IgD-negative memory B cell (primary cell): ENCODE measurements at regions not wholly inside any gene's neighbourhood (a gene's known extent, or its start where the extent isn't known, plus 50 kb on each side); places are given as distances from the start of the nearest gene placed in this dataset.
A peak's percentile ranks its signal among the peaks of the same experiment; 100 is the strongest.

ENCODE experiments used
- H3K27ac Mint-ChIP-seq, 3 donors: one replicate each; pipeline ENCODE4 v1.8.0; 2020 to 2022; ENCODE audit warnings: mild to moderate bottlenecking in 3 of 3, mixed read lengths in 3 of 3, moderate library complexity in 1 of 3
- H3K27me3 Mint-ChIP-seq: one replicate; pipeline ENCODE4 v1.8.0; 2021; ENCODE audit warnings: mixed read lengths
- H3K36me3 Mint-ChIP-seq: one replicate; pipeline ENCODE4 v1.8.0; 2020; ENCODE audit warnings: mild to moderate bottlenecking, mixed read lengths
- H3K4me1 Mint-ChIP-seq, 3 donors: one replicate each; pipeline ENCODE4 v1.8.0; 2020 to 2022; ENCODE audit warnings: mixed read lengths in 3 of 3, mild to moderate bottlenecking in 1 of 3
- H3K4me3 Mint-ChIP-seq, 4 donors: one replicate each; pipeline ENCODE4 v1.8.0; 2020 to 2022; ENCODE audit warnings: mild to moderate bottlenecking in 4 of 4, mixed read lengths in 4 of 4, moderate library complexity in 3 of 4
- H3K9me3 Mint-ChIP-seq, 3 donors: one replicate each; pipeline ENCODE4 v1.8.0; 2020 to 2021; ENCODE audit warnings: mixed read lengths in 3 of 3, mild to moderate bottlenecking in 1 of 3

DNA sequence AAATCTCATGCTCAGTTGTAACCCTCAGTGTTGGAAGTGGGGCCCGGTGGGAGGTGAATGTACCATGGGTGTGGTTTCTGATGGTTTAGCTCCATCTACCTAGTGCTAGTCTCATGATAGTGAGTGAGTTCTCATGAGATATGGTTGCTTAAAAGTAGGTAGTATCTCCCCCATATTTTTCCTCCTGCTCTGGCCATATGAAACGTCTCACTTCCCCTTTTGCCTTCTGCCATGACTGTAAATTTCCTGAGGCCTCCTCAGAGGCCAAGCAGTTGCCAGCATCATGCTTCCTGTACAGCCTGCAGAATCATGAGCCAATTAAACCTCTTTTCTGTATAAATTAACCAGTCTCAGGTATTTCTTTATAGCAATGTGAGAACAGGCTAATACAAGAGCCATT is 62.8 kb upstream of the RNF152 start:
- Mint-ChIP-seq H3K27me3 (peaks cover 39% of the 10 kb centered on the region), H3K36me3 (peaks cover 4% of the 10 kb centered on the region), H3K9me3 (peaks cover 0 to 5% (median 4%) of the 10 kb centered on the region in 3 donors), H3K27ac (no peak overlapping the region), H3K4me1 (peaks cover 8 to 14% (median 11%) of the 10 kb centered on the region in 3 donors), H3K4me3 (no peak overlapping the region)

DNA sequence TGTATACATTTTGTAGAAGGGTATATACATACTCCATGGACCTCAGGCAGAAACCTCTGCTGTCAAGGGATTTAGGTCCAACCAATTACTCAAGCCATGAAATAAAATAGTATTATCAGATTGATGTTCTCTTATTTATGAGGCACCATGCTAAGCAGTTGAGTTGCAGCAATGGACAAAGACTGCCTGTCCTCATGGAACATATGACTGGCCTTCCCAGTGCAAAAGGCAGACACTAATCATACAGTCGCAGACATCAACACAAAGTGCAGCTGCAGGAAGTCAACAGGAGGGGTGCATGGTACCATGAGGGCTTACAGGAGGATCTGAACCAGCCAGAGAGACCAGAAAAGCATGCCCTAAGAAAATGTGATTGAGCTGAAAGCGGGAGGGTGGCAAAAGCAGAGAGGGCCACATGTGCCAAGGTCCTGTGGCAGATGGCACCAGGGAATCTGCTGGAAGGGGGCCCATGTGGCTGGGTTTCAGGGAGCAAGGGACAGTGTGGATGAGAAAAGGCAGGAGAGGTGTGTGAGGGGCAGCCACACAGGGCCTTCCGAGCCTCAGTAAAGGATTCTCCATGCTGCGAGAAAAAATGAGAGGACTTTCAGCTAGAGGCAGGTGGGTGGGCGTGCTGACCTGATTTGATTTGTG is 61.4 kb upstream of the RNF152 start:
- Mint-ChIP-seq H3K4me1 (peaks cover 8 to 9% (median 9%) of the 10 kb centered on the region in 3 donors), H3K27me3 (peaks cover 45% of the 10 kb centered on the region), H3K4me3 (no peak overlapping the region), H3K9me3 (peaks cover 0 to 5% (median 4%) of the 10 kb centered on the region in 3 donors), H3K27ac (no peak overlapping the region), H3K36me3 (peaks cover 2% of the 10 kb centered on the region)

DNA sequence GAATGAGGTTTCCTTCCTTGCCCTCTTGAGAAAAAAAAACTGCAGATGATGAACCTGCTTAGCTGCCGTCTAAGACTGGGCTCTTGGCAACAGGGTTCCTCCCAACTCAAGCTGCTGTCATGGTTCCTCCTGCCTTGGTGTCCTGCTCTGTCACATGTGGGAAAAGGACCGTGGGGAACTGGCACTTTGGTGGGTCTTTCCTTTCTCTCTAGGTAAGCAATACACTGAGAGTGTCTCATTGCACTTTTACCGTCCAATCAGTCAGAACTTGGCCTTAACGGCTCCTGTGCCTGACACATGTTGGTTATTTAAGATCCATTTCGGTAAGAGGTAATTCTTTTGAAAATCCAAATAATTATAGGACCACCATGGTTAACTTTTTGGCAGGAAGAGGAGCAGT is 60.8 kb upstream of the RNF152 start:
- Mint-ChIP-seq H3K4me1 (peaks cover 8 to 9% (median 9%) of the 10 kb centered on the region in 3 donors), H3K27ac (no peak overlapping the region), H3K36me3 (peaks cover 2% of the 10 kb centered on the region), H3K9me3 (peaks cover 0 to 5% (median 4%) of the 10 kb centered on the region in 3 donors), H3K4me3 (no peak overlapping the region), H3K27me3 (peaks cover 44% of the 10 kb centered on the region)

DNA sequence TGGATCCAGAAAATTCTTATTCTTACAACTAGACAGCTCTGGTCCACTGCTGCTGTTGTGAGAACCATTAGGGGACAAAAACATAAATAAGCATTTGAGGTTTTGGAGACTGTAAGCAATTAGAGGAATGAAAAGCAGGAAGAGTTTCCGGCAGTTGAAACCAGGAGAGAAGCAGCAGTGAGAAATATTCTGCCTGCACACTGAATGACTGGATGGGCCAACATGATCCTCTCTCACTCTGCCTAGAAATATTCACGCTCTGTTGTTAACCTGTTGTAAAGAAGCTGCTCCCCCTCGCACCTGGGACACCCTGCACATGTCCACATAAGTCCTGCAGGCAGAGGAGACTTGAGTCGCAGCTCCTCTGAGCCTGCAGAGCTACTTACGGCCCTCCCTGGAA is 60.4 kb upstream of the RNF152 start:
- Mint-ChIP-seq H3K4me1 (peaks cover 8 to 9% (median 9%) of the 10 kb centered on the region in 3 donors), H3K27ac (no peak overlapping the region), H3K4me3 (peak overlapping the region in 1 of 4 donors; percentile 76), H3K27me3 (peaks cover 44% of the 10 kb centered on the region), H3K36me3 (peaks cover 2% of the 10 kb centered on the region), H3K9me3 (peaks cover 0 to 5% (median 4%) of the 10 kb centered on the region in 3 donors)

DNA sequence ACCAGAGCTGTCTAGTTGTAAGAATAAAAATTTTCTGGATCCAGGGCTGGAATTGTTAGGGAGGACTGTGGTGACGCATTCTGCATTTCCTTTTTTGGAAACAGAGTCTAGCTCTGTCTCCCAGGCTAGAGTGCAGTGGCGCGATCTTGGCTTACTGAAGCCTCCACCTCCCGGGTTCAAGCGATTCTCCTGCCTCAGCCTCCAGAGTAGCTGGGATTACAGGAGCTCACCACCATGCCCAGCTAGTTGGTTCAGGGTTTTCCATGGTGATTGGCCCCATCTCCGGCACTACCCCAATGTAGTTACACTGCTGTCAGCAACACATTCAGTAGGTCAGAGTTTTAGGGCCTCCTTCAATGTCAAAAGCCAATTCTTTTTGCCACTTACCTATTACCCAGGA is 58.6 kb upstream of the RNF152 start:
- H3K27ac Mint-ChIP-seq = no peak overlapping the region
- H3K4me3 Mint-ChIP-seq = no peak overlapping the region
- H3K9me3 Mint-ChIP-seq = peaks cover 0 to 3% (median 1%) of the 10 kb centered on the region in 3 donors
- peaks cover 8 to 9% (median 9%) of the 10 kb centered on the region in 3 donors for H3K4me1 Mint-ChIP-seq
- peaks cover 51% of the 10 kb centered on the region for H3K27me3 Mint-ChIP-seq
- no peaks in the 10 kb centered on the region for H3K36me3 Mint-ChIP-seq

DNA sequence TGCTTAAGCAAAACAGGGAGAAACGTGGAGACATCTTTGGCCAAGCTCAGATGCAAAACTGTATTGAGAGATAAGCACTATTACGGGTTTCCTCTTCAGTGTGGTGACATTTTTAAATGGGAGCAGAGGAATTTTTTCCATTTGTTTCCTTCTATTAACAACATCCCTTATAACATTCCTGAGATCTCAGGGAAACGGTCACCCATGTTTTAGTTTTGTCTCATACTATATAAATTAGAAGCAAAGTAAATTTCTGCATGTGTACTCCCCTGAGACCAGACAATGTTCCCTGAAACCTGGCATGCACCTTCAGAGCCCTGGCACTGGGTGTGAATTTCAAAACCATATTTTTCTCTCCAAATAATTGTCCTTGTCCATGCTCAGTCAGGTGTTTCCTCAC is 57.6 kb upstream of the RNF152 start:
- Mint-ChIP-seq H3K9me3 (peaks cover 0 to 3% (median 0%) of the 10 kb centered on the region in 3 donors), H3K27me3 (peaks cover 56% of the 10 kb centered on the region), H3K4me1 (peaks cover 5 to 9% (median 8%) of the 10 kb centered on the region in 3 donors), H3K4me3 (no peak overlapping the region), H3K27ac (no peak overlapping the region), H3K36me3 (no peaks in the 10 kb centered on the region)

DNA sequence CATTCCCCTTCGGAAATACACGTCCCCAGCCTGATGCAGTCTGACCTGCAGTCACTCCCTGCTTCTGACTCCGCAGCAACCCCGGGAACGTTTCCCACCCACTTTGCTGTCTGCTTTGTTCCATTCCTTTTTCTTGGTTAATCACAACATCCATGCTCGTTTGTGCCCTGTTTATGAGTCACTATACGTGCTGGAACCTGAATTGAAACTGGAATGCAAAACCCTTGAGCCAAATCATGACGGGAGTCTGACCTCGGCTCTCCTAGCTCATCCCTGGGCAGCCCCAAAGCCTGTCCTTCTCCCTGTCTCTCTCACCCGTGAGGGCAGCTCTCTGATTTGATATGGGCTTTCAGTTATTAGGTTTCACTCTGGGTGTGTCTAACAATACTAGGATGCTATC is 57.1 kb upstream of the RNF152 start:
- Mint-ChIP-seq H3K4me3 (no peak overlapping the region), H3K4me1 (peaks cover 5 to 9% (median 8%) of the 10 kb centered on the region in 3 donors), H3K36me3 (no peaks in the 10 kb centered on the region), H3K27ac (no peak overlapping the region), H3K27me3 (peaks cover 58% of the 10 kb centered on the region), H3K9me3 (peaks cover 0 to 3% (median 0%) of the 10 kb centered on the region in 3 donors)

DNA sequence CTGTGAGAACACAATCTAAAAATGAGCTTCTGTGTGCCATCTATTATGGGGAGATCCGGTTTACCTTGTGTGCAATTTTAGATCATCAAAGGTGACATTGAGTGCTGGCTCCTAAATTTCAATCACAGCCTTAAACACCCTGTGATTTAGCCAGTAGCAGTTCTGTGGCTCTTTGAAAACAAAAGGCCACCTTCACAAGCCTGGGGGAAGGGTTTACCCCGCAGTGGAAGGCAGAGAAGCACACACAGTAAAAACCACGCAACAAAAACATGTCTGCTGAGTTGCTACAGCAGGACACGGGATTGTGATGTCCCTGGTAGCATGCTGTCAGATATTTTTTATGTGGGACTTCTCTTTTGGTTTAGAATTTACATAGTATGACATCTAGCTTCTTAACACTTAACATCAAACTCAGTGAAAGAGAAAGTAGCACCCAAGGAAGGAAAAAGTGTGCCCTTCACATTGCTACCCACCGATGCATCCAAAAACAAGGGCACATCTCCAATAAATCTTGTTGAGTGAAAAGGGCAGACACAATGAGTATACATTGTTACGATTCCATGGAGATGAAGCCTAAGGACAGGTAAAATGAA is 56.1 kb upstream of the RNF152 start:
- Mint-ChIP-seq H3K27ac (no peak overlapping the region), H3K9me3 (no peaks in the 10 kb centered on the region), H3K36me3 (no peaks in the 10 kb centered on the region), H3K27me3 (peaks cover 60% of the 10 kb centered on the region), H3K4me1 (peaks cover 5 to 9% (median 8%) of the 10 kb centered on the region in 3 donors), H3K4me3 (no peak overlapping the region)

DNA sequence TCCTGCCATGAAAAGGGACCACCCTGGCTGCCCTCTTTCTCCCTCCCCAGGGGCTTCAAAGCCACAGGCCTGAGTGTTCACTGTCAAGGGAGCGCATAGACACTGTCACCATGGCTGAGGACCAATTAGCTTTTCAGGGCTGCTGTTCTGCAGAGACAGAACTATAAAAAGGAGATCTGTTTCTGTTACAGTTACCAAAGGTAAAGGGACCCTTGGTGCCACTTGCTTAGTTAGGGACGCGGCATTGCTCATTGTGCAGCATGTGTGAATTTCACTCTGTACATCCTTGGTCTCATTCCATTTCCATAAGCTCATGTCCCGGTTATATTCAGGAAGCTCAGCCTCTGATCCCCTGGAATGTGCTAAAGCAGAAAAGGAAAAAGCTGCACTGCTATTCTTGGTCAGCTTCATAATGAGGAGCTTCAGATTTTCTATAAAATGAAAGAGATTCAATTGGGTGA is 55.5 kb upstream of the RNF152 start:
- no peak overlapping the region for H3K27ac Mint-ChIP-seq
- peaks cover 57% of the 10 kb centered on the region for H3K27me3 Mint-ChIP-seq
- H3K36me3 Mint-ChIP-seq = no peaks in the 10 kb centered on the region
- no peaks in the 10 kb centered on the region for H3K9me3 Mint-ChIP-seq
- peaks cover 5 to 9% (median 8%) of the 10 kb centered on the region in 3 donors for H3K4me1 Mint-ChIP-seq
- no peak overlapping the region for H3K4me3 Mint-ChIP-seq

DNA sequence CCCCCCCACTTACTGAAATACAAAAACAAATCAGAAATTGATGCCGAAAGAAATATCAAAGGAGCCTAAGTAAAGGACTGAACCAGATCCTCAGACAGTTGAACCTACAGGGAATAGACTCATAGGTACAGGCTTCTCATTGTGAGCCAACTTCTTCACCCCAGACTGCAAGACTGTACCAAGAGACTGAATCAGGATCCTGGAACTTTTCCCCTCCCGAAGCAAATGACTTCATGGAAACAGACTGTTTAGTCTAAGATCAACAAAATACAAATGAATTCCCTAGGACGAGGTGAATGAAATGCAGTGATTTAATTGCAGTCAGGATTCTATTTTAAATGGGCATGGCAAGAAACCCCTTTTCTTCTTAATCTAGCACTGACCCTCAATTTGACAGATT is 53.6 kb upstream of the RNF152 start:
- Mint-ChIP-seq H3K9me3 (no peaks in the 10 kb centered on the region), H3K27ac (no peak overlapping the region), H3K4me3 (no peak overlapping the region), H3K36me3 (no peaks in the 10 kb centered on the region), H3K4me1 (no peaks in the 10 kb centered on the region), H3K27me3 (peaks cover 45% of the 10 kb centered on the region)

DNA sequence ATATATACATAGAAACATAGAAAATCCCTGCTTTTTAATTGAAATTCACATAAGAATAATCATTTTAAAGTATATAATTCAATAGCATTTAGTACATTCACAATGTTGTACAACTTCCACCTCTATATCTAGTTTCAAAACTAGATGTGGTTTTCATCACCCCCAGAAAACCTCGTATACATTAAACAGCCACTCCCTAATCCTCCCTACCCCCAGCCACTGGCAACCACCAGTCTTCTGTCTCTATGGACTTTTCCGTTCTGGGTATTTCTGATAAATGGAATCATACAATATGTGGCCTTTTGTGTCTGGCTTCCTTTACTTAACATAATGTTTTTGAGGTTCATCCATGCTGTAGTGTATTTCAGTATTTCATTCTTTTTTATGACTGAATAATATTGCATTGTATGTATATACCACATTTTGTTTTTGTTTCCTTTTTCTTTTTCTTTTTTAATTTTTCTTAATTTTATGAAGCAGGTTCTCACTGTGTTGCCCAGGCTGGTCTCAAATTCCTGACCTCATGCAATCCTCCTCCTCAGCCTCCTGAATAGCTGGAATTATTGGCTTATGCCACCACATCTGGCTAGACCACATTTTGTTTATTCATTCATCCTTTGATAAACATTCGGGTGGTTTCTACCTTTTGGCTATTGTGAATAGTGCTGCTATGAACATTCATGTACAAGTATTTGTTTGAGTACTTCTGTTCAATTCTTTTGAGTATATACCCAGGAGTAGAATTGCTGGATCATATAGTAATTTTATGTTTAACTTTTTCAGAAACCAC is 50.6 kb upstream of the RNF152 start:
- Mint-ChIP-seq H3K4me3 (no peak overlapping the region), H3K9me3 (peaks cover 0 to 6% (median 0%) of the 10 kb centered on the region in 3 donors), H3K4me1 (no peaks in the 10 kb centered on the region), H3K27me3 (peaks cover 37% of the 10 kb centered on the region), H3K27ac (no peak overlapping the region), H3K36me3 (no peaks in the 10 kb centered on the region)
